ENCODE measurements at regions not wholly inside any gene's neighbourhood (a gene's known extent, or its start where the extent isn't known, plus 50 kb on each side); places are given as distances from the start of the nearest gene placed in this dataset.

GRCh38 chr5:128701301-128701700, 163.3 kb upstream of the FBN2 start:
- TF ChIP-seq, protein P1, sequence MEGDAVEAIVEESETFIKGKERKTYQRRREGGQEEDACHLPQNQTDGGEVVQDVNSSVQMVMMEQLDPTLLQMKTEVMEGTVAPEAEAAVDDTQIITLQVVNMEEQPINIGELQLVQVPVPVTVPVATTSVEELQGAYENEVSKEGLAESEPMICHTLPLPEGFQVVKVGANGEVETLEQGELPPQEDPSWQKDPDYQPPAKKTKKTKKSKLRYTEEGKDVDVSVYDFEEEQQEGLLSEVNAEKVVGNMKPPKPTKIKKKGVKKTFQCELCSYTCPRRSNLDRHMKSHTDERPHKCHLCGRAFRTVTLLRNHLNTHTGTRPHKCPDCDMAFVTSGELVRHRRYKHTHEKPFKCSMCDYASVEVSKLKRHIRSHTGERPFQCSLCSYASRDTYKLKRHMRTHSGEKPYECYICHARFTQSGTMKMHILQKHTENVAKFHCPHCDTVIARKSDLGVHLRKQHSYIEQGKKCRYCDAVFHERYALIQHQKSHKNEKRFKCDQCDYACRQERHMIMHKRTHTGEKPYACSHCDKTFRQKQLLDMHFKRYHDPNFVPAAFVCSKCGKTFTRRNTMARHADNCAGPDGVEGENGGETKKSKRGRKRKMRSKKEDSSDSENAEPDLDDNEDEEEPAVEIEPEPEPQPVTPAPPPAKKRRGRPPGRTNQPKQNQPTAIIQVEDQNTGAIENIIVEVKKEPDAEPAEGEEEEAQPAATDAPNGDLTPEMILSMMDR (optimal IDR thresholded peaks at IDR 0.05 in 1 of 3, IDR thresholded peaks at IDR 0.05 in 1 of 3, conservative IDR thresholded peaks at IDR 0.05 in 1 of 3; ENCODE audit: extremely low read depth in 1 of 3, insufficient read depth in 2 of 3, low read length in 3 of 3): no peak
- no peak for TF ChIP-seq EZH2 (IDR thresholded peaks at IDR 0.05; ENCODE audit: low read length)
